ENCODE measurements at regions not wholly inside any gene's neighbourhood (a gene's known extent, or its start where the extent isn't known, plus 50 kb on each side); places are given as distances from the start of the nearest gene placed in this dataset.
"Not testable (repeated sequence)": the region's sequence is repeated elsewhere in the genome, so short reads cannot be mapped to it uniquely, and the experiment has no call there.

DNA sequence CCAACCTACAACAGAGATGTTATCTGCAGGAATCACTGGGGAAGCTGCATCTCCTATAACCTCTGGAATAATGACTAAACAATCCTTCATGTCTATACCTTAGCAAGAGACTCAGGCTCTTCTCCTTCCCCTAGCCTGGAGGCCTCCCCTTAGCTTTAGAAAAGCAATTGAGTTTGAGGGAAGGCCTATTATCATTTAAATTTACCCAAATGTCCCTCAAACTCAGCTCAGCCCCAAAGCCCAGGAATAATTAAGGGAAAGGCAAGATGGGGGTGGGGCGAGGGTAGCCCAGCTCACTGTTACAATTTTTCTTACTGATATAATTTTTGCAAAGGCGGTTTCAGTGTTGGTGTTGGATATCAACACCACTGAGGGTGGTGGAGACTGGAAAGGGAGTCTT, 151.4 kb upstream of the EEA1 start:
- DNase-seq (ENCODE audit: low read depth): no peak

DNA sequence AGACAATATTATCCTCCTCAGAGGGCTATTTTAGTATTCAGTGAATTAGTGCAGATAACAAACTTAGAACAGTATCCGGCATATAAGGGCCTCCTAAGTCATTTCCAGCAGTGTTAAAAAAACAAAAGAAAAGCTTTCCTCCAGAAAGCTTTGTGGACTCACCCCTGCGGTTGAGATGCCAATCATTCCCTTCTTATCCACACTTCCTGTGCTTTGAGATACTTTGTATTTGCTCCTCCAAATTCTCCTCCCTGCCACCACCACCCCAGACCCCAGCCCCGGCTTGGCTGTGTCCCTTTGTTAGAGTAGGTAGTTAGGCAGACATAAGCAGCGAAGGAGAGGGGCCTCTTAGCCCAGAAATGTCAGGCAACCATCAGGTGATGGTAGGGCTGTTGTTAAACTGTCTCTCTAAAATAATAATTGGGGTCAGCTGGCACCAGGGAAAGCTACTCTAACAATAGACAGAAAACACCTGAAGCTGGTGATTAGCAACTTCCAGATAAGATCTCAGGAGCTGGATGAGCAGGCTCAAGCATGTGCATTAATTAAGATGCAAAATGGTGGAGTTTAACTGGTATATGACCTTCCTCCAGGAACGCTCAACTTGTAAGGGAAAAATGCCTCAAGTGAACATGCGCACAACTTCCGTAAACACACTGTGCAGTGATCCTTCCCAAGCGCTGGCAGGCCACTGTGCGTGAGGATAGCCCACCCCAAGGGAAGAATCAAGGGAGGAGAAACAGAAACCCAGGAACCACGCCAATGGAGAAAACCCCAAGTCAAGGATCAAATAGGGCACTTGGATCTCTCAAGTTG, 152.1 kb upstream of the EEA1 start:
- no peak for DNase-seq (ENCODE audit: low read depth)

DNA sequence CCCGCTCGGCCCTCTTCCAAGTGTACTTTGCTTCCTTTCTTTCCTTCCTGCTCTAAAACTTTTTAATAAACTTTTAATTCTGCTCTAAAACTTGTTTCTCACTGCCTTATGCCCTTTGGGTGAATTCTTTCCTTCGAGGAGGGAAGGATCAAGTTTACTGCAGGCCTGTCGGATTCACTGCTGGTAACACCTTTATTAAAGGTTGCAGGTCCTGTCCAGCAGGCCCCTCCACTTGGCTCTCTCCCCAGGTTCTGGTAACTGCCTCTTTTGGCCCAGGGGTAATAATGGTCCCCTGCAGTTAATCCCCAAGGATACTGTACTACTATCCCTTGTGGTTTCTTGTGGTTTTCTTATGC, 152.7 kb upstream of the EEA1 start:
- DNase-seq (ENCODE audit: low read depth): no peak

DNA sequence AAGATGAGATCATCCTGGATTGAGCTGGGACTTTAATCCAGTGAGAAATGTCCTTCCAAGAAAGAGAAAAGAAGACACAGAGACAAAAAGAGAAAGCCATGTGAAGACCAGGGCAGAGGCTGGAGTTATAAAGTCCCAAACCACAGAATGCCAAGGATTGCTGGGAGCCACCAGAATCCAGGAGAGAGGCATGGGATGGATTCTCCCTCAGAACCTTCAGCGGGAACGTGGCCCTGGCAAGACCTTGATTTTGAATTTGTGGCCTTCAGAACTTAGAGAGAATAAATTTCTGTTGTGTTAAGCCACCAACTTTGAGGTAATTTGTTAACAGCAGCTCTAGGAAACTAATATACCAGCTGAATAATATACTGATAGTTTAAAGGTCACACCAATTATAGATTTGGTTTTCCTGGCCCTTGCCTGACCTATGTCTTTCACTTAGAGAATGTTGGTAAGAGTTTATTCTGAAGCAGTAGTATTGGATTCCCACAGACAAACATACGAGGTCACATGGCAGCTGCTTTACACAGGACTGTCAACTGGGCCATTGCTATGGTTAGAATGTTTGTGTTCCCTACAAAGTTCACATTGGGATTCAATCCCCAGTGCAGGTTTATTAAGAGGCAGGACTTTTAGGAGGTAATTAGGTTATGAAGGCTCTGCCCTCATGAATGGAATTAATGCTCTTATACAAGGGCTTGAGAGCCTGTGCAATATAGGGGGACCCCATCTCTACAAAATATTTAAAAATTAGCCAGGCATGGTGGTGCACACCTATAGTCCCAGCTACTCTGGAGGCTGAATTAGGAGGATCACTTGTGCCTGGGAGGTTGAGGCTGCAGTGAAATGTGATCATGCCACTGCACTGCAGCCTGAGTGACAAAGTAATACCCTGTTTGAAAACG, 156.5 kb upstream of the EEA1 start:
- DNase-seq (ENCODE audit: low read depth): no peak

DNA sequence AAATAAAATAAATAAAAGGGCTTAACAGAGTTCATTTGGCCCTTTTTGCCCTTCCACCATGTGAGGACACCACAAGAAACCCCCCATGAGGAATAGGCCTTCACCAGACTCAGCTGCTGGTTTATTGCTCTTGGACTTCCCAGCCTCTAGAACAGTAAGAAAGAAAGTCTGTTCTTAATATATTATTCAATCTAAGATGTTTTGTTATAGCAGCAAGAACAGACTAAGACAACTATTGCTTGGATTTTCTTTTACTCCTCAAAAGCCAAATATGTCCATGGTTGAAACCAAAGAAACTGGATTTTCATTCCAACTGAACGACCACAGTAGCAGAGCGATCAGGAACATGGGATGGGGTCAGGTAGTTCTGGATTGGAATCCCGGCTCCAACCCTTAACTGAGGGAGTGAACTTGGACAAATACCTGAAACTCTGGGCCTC, 157.2 kb upstream of the EEA1 start:
- DNase-seq (ENCODE audit: low read depth): no peak

DNA sequence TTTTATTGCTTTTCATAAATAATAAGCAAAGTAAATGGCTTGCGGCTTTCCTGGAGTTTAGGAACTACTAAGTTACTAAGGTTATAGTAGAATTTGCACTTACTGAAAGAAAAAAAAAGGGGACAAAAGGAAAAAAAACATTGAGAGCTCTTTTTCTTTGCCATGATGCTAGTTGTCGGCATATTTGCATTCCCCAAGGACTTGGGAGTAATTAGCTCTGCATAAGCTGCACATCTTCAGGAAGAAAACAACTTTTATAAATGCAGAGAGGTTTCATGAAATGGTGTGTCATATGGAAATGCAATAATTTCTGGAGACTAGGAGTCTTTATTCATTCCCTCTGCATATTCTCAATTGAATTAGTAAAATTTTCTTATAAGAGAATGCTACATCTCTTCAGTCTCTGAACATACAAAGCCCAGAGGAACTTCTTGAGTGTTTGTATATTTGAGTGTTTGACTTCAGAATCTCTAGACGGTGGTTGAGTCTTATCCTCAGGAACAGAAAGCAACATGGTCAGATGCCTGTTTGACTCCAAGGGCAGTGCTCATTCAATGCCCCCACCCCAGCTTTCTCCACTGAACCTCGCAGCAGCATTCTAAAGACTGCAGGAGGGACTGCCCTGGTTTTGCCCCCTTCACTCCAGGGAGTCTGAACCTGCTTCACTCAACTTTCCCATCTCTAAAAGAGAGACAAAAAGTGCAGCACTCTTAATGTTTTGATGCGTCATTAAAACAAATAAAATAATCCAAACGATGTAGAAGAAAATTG, 158.9 kb upstream of the EEA1 start:
- no peak for DNase-seq (ENCODE audit: low read depth)

DNA sequence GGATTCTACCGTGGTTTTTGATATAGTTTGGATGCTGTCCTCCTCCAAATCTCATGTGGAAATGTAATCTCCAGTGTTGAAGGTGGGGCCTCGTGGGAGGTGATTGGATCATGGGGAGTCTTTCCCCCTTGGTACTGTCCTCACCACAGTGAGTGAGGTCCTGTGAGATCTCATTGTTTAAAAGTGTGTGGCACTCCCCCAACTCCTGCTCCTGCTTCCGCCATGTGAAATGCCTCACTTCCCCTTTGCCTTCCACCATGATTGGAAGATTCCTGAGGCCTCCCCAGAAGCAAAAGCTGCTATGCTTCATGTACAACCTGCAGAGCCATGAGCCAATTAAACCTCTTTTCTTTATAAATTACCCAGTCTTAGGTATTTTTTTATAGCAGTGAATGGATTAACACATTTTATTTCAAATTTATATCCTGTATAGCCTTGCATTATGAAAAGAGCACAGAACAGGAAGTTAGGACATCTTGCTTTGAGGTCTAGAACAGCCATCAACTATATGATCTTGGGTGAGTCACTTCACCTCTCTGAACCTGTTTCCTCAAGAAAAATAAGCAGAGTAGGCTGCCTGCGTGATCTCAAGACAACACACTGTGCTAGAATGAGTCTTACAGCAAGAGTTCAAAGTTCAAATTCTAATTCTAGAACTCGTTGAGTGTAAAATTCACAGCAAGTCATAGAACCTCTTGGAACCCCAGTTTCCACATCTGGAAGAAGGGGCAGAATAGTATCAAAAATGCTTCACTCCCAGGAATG, 160.9 kb upstream of the EEA1 start:
- peak; percentile 51 for DNase-seq (ENCODE audit: low read depth)

DNA sequence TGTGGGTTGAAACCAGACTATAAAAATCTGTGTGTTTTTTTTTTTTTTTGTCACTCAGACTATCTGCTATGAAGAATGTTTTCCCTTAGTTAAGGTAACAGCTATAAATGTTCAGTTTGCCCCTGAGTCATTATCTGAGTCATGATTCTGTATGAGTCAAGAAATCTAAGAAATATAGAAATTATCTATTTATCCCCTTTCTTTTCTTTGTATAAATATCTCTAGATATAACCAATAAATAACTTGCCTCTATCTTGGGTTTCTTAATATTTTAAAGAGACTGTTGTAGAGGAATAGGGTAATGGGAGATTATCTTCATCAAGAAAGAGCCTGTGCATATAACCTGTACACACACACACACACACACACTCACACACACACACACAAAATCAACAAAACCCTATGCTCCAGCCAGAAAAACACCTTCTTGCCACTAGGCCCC, 161.7 kb upstream of the EEA1 start:
- DNase-seq (ENCODE audit: low read depth): peak; percentile 16

DNA sequence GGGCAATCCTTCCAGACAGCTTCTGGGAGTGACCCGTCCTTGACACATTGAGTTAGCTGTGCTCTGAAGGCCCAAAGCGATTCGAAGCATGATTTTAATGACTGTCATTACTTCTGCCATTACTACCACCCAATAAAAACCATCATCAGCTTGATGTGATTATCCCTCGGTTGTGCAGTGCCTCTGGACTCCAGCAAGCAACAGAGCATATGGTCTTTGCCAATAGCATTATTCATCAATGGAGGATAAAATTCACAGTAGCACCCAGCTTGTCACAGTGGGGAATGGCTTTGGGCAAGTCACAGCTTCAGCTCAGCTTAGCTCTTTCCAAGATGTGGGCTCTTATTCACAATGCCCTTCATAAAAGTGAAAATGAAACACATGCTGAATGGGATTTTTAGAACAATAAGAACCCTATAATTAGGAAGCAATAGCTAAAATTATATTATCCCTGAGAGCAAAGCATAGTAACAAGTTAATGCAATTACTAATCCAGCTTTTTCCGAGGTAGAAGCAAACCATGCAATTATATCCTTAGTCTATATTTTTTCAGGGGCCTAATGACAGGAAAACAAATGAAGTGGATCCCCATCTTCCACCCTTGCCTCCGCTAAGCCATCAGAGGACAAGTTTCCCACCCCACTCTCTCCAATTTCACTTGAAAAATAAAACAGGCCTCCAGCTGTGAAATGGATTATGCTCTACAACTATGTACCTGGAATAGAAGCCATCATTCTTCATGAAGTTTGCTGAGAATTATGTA, 163.0 kb upstream of the EEA1 start:
- no peak for DNase-seq (ENCODE audit: low read depth)

DNA sequence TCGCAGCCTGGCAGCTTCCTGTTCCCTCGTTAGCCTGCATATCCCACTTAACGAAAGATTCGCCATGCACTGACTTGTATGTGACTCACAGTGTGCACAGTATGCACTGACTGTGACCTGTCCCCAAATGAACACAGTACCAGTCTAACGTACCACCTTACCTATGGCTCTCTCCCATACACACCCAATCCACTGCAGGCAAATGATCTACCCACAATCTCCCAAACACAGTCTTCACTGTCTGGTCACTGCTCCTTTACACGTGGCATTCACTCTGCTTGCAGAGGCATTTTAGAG, 163.5 kb upstream of the EEA1 start:
- no peak for DNase-seq (ENCODE audit: low read depth)

DNA sequence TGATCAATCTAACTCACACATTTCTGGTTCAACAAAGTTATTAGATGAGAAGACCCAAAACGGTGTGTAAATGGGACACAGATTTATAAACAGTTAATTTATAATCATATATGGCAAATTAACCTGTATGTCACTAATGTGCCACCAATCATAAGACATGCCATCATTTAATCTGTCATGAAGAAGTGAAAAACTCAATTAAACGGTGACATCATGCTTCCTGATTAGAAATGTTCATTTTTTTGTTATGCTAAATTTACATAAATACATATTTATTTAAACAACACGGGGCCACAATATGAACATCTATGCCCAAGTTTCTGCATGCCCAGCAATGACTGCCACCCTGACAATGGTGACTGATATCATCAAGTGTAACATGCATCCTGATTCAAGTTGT, 164.1 kb upstream of the EEA1 start:
- no peak for DNase-seq (ENCODE audit: low read depth)

DNA sequence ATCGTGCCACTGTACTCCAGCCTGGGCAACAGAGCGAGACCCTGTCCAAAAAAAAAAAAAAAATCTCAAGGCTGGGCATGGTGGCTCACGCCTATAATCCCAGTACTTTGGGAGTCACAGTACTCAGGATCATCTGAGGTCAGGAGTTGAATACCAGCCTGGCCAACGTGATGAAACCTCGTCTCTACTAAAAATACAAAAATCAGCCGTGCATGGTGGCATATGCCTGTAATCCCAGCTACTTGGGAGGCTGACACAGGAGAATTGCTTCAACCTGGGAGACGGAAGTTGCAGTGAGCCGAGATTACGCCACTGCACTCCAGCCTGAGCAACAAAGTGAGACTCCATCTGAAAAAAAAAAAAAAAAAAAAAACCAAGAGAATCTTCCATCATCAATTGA, 165.1 kb upstream of the EEA1 start:
- not testable (repeated sequence) for DNase-seq (ENCODE audit: low read depth)

DNA sequence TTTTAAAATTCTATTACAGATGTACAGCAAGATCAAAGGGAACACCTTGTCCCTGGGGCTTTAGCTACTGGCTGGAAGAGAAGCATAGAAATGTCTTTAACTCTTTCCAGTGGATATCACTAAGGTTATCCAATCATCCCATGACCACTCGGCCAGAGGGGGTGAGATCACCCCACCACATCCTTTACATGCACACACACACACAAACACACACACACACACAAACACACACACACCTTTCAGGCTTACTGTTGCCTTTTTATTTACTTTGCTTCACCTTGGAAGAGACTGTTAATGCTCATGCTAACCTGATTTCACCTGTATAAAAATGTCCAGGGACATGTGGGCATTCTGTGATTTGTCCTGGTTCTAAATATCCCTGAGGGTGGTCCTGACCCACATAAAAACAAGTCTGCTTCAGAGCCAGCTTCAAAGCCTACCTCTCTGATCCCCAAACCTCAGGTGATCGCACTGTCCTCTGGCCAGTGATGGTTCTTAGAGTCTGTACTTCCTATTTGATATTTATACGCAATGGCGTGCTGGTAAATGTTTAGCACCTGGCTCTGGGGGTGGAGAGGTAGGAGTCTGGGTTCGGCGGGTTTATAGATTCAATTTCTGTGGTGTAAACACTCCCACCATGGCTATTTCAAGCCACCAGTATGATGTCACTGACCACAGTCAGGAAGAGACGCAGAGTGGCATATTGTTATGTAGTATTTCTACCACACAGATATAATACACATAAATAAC, 166.1 kb upstream of the EEA1 start:
- no peak for DNase-seq (ENCODE audit: low read depth)

DNA sequence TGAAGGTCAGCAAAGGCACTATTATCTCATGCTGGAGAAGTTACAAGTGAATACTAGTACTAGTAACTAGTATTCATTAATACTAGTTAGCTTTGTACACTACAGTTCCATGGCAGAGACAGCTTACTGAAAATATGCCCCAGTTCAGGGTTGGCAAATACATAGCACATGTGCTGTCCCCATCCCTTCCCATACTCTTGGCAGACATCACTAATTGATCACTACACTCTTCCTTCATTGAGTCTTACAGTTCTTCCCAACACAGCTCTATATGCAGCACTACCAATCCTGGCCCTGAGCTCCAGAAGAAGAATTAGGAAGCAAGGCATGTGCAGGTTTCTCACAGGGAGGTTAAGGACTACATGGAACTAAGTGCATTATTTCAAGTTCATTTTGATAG, 168.3 kb upstream of the EEA1 start:
- no peak for DNase-seq (ENCODE audit: low read depth)

DNA sequence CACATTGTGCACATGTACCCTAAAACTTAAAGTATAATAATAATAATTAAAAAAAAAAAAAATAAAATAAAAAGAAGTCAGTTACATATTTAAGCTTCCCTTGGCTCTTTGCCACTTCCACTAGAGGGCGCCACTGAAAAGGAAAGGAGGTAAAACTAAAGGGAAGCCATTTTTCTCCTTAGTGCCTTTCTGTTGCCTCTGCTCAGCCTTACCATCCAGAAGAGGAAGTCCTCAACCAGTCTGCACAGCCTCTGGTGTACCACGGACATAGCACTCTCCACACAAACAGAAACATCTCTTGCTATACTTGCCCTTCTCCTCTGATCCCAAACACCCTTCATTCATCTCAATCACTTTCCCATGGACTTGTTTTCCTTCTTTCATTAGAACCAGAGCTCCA, 169.0 kb upstream of the EEA1 start:
- DNase-seq (ENCODE audit: low read depth): no peak

DNA sequence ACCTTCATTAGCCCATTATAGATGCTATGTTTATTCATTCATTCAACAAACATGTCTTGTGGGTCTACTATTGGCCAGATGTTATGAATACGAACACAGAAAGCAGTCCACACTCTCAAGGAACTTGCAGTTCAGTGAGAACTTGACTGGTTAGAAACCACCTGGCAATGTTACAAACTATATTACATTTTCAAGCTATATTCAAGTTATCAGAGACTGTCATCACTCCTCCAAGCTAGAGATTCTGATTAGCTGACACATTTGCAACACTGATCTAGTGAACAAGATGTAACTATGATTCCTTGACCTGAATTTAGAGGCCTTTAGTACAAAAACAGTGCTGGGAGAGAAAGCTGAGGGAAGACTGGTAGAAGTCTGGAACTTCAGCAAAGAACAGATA, 170.7 kb upstream of the EEA1 start:
- DNase-seq (ENCODE audit: low read depth): no peak

DNA sequence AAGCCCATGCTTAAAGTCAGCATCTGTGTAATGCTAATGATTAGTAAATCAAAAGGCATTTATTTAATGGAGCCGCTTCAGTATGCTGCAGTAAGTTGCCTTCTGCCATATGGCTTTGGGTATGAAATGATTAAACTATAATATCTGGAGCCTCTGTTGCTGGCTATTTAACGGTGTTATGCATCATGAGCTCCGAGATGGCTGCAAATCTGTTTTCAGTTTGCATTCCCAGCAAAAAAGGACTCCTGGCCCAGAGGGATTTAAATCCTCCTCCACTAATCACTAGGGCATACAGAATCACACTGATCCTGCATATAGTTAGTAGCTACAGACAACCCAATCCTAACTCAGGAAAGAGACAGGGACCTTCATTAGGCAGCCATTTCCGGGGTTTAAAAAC, 171.5 kb upstream of the EEA1 start:
- DNase-seq (ENCODE audit: low read depth): peak; percentile 47

DNA sequence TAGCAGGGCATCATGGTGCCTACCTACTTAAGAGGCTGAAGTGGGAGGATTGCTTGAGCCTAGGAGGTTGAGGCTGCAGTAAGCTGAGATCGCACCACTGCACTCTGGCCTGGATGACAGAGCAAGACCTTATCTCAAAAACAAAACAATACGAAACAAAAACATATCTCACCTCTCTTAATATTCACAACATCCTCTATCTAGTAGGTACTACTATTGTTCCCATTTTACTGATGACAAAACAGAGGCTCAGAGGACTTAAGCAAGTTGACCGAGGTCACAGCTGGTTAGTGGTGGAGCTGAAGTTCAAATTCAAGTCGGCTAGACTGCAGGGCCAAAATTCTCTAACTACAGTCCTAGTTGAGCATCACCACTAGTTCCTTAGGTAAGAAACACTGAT, 172.3 kb upstream of the EEA1 start:
- DNase-seq (ENCODE audit: low read depth): no peak

DNA sequence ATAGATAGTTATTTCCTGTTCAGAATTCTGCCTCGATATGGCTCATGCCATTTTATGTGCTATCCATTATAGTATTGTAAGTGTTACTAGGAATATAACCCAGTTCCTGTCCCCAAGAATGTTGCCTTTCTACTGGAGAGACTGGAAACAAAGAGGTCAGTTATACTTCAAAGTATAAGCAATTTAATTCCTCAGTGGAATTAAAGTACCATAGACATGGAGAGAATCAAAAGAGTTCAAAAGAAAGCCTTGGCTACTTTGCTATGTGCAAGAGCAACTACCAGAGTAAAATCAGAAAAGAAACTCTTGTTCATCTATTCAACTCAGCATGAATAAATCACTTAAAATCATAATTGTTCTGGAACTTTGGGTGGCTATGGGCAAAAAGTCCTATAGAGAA, 173.2 kb upstream of the EEA1 start:
- no peak for DNase-seq (ENCODE audit: low read depth)

DNA sequence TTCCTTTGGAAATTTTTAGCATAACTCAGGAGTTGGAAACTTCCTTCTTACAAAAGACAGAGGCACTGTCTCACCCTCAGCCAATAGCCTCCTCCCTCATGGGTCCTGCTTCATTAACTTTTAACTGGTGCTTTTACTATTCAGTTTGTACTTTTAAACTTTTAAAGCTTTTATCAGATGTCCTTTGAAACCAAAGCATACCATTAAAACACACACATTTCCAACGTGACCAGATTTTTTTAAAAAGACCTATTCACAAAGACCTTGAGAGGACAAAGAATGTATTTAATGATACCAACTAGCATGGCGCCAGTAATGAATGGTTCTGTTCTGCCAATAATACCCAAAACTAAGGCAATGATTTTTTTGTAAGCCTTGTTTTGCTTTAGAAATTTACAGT, 173.6 kb upstream of the EEA1 start:
- no peak for DNase-seq (ENCODE audit: low read depth)

DNA sequence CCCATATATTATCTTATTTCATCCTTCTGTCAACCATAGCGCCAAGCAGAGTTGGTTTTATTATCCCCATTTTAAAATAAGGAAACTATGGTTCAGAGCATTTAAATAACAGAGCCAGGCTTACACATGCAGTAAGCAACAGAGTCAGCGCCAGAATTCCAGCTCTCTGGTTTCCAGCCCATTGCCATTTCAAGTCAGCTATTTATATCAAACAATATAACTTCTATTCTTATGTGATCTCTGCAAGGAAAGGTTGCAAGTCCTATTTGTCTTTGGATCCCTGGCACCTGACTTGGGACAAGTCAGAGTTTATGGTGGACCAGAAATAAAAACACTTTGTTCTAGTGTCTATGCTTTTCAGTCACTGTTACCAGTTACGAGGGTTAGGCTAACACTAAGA, 174.1 kb upstream of the EEA1 start:
- no peak for DNase-seq (ENCODE audit: low read depth)
